ENCODE measurements at regions not wholly inside any gene's neighbourhood (a gene's known extent, or its start where the extent isn't known, plus 50 kb on each side); places are given as distances from the start of the nearest gene placed in this dataset.

GRCh38 chr5:85108471-85108870 lies 723.8 kb upstream of the EDIL3 start:
- TF ChIP-seq E2F4 (CRISPR knock-in tag; IDR thresholded peaks at IDR 0.05; ENCODE audit: borderline replicate concordance, low read depth) (no peak), CREB1 (CRISPR knock-in tag; IDR thresholded peaks at IDR 0.05) (no peak), MXD4 (CRISPR knock-in tag; IDR thresholded peaks at IDR 0.05; ENCODE audit: borderline replicate concordance) (no peak), CBFB (CRISPR knock-in tag; IDR thresholded peaks at IDR 0.05; ENCODE audit: low read depth) (no peak), FOXK1 (CRISPR knock-in tag; IDR thresholded peaks at IDR 0.05) (no peak), PREB (CRISPR knock-in tag; IDR thresholded peaks at IDR 0.05; ENCODE audit: borderline replicate concordance) (no peak), CREM (CRISPR knock-in tag; IDR thresholded peaks at IDR 0.05) (no peak), TP53 (CRISPR knock-in tag; IDR thresholded peaks at IDR 0.05) (no peak), ZNF317 (CRISPR knock-in tag; IDR thresholded peaks at IDR 0.05; ENCODE audit: borderline replicate concordance, low read depth) (no peak), FOXP1 (CRISPR knock-in tag; IDR thresholded peaks at IDR 0.05; ENCODE audit: borderline replicate concordance) (no peak), RELA (CRISPR knock-in tag; IDR thresholded peaks at IDR 0.05; ENCODE audit: borderline replicate concordance) (no peak), ZNF423 (CRISPR knock-in tag; IDR thresholded peaks at IDR 0.05) (no peak), ERG (CRISPR knock-in tag; IDR thresholded peaks at IDR 0.05) (no peak), KAT7 (CRISPR knock-in tag; IDR thresholded peaks at IDR 0.05; ENCODE audit: borderline replicate concordance) (no peak), ZMAT4 (CRISPR knock-in tag; IDR thresholded peaks at IDR 0.05) (no peak), ELF4 (CRISPR knock-in tag; IDR thresholded peaks at IDR 0.05; ENCODE audit: low read depth) (no peak), GABPB1 (CRISPR knock-in tag; IDR thresholded peaks at IDR 0.05) (no peak)
- POLR2A ChIA-PET: no interaction called here
- H3K36me3 Mint-ChIP-seq: no peaks in the 10 kb centered on the region
- DNase-seq (ENCODE audit: low spot score) (no peak), ATAC-seq (no peak; the same call in 1 of the 2 replicates)
- no peaks in the 10 kb centered on the region for H3K27me3 Mint-ChIP-seq (ENCODE audit: low read depth)
- no peak overlapping the region for H3K4me3 Mint-ChIP-seq
- CTCF ChIA-PET: no interaction called here
- no peak overlapping the region for H3K27ac Mint-ChIP-seq
- H3K9me3 Mint-ChIP-seq: no peaks in the 10 kb centered on the region; the same call in 1 of the 2 replicates
- no peaks in the 10 kb centered on the region for H3K4me1 Mint-ChIP-seq

- no peaks in the 10 kb centered on the region for H3K36me3 Mint-ChIP-seq
- no peaks in the 10 kb centered on the region for H3K27me3 Mint-ChIP-seq (ENCODE audit: low read depth)
- no peaks in the 10 kb centered on the region for H3K4me1 Mint-ChIP-seq
- POLR2A ChIA-PET: no interaction called here
- no peak overlapping the region for H3K27ac Mint-ChIP-seq
- H3K4me3 Mint-ChIP-seq: no peak overlapping the region
- TF ChIP-seq TCF7 (CRISPR knock-in tag; IDR thresholded peaks at IDR 0.05; ENCODE audit: low read depth) (no peak), E2F4 (CRISPR knock-in tag; IDR thresholded peaks at IDR 0.05; ENCODE audit: borderline replicate concordance, low read depth) (no peak)
- ATAC-seq (no peak), DNase-seq (ENCODE audit: low spot score) (no peak)
- CTCF ChIA-PET: no interaction called here
- no peaks in the 10 kb centered on the region; the same call in 1 of the 2 replicates for H3K9me3 Mint-ChIP-seq
These were observed 724.9 kb upstream of the EDIL3 start for GRCh38 chr5:85109616-85110015.

- ATAC-seq: no peak
- 0 out of 2 replicates have a peak, but pooled peaks cover 3% of the 10 kb centered on the region for H3K9me3 Mint-ChIP-seq
- H3K36me3 Mint-ChIP-seq: no peaks in the 10 kb centered on the region
- no peak overlapping the region for H3K4me3 Mint-ChIP-seq
- H3K4me1 Mint-ChIP-seq: no peaks in the 10 kb centered on the region
- ChIA-PET POLR2A (no interaction called here), CTCF (no interaction called here)
- no peak overlapping the region for H3K27ac Mint-ChIP-seq
- H3K27me3 Mint-ChIP-seq (ENCODE audit: low read depth): no peaks in the 10 kb centered on the region
- DNase-seq (ENCODE audit: low spot score): no peak
- TF ChIP-seq USF1 (CRISPR knock-in tag; IDR thresholded peaks at IDR 0.05) (no peak), TP53 (CRISPR knock-in tag; IDR thresholded peaks at IDR 0.05) (no peak), ZBTB21 (CRISPR knock-in tag; IDR thresholded peaks at IDR 0.05; ENCODE audit: borderline replicate concordance) (no peak), IRF2 (CRISPR knock-in tag; IDR thresholded peaks at IDR 0.05; ENCODE audit: borderline replicate concordance, low read depth) (no peak), ZNF396 (CRISPR knock-in tag; IDR thresholded peaks at IDR 0.05; ENCODE audit: borderline replicate concordance) (no peak), HMGA2 (CRISPR knock-in tag; IDR thresholded peaks at IDR 0.05) (no peak), ZNF512 (CRISPR knock-in tag; IDR thresholded peaks at IDR 0.05; ENCODE audit: borderline replicate concordance) (no peak), NFE2L1 (CRISPR knock-in tag; IDR thresholded peaks at IDR 0.05) (no peak), TCF7 (CRISPR knock-in tag; IDR thresholded peaks at IDR 0.05; ENCODE audit: low read depth) (no peak)
These were observed 747.6 kb upstream of the EDIL3 start for GRCh38 chr5:85132269-85132668.
